ENCODE measurements at regions not wholly inside any gene's neighbourhood (a gene's known extent, or its start where the extent isn't known, plus 50 kb on each side); places are given as distances from the start of the nearest gene placed in this dataset.

- TF ChIP-seq CTCF (IDR thresholded peaks at IDR 0.05; ENCODE audit: unreplicated experiment) = no peak
- H3K4me1 Mint-ChIP-seq (ENCODE audit: unreplicated experiment) = no peaks in the 10 kb centered on the region
- H3K36me3 Mint-ChIP-seq (ENCODE audit: low read depth, unreplicated experiment) = no peaks in the 10 kb centered on the region
- H3K4me3 Mint-ChIP-seq (ENCODE audit: unreplicated experiment) = no peak overlapping the region
- no peak for DNase-seq (ENCODE audit: low spot score)
- H3K27ac Mint-ChIP-seq (ENCODE audit: unreplicated experiment) = no peak overlapping the region
- H3K27me3 Mint-ChIP-seq (ENCODE audit: unreplicated experiment) = peaks cover 3% of the 10 kb centered on the region
- no peaks in the 10 kb centered on the region for H3K9me3 Mint-ChIP-seq (ENCODE audit: unreplicated experiment)
Observed at GRCh38 chr2:3115301-3116042, 262.1 kb downstream of the EIPR1 start.

DNA sequence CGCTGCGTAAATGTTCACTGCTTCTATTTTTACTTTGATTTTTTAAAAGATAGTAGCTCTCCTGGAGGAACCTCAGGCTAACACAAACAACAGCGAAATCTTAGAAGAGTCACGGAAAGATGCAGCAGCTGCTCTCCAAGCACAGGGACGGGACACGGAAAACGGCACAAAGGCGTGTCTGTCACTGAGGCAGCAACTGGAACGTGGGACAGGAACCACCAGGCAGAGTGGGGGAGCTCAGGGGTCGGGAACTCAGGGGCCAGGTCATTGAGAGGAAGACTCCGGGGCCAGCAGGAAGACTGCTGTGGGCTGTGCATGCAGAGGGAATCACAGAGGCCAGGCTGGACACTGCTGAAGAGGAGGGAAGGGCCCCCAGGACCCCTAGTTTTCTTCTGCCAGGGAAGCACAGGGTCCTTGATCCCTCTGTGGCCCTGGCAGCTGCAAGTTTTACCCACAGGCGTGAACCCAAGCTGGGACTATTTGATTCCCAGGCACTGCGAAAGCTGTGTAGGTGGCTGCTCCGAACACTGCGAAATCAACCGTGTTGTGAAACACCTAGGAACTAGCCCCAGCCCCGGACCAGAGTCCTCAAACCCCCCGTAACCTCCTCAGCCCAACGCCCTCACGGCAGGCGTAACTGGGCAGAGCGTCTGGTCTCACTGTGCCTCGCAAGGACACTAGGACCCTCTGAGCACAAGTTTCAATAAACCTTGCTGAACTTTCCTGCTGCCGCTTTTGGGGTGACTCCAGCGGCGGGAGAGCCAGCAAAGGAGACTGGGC is 263.0 kb downstream of the EIPR1 start:
- H3K4me1 Mint-ChIP-seq (ENCODE audit: unreplicated experiment) = no peaks in the 10 kb centered on the region
- no peak overlapping the region for H3K27ac Mint-ChIP-seq (ENCODE audit: unreplicated experiment)
- no peaks in the 10 kb centered on the region for H3K9me3 Mint-ChIP-seq (ENCODE audit: unreplicated experiment)
- no peak for DNase-seq (ENCODE audit: low spot score)
- no peak for TF ChIP-seq CTCF (IDR thresholded peaks at IDR 0.05; ENCODE audit: unreplicated experiment)
- H3K4me3 Mint-ChIP-seq (ENCODE audit: unreplicated experiment) = no peak overlapping the region
- no peaks in the 10 kb centered on the region for H3K36me3 Mint-ChIP-seq (ENCODE audit: low read depth, unreplicated experiment)
- peaks cover 3% of the 10 kb centered on the region for H3K27me3 Mint-ChIP-seq (ENCODE audit: unreplicated experiment)

DNA sequence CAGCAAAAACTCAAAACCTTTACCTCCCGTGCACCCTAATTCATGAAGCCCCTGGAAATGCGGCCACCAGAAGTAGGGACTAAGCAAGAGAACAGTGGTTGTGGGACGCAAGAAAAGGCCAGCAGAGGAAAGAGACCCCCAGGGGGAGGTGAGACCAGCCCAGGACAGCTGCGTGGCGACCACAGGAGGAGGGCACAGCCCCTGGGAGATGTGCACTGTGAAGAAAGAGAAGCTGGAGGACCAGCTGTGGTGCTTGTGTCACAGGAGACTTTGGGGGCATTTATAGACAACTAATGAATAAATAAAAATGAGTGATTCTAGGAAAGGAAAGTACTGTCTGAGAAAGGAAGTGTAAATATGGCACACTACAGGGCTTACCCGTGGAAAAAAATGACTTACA is 263.8 kb downstream of the EIPR1 start:
- no peak for DNase-seq (ENCODE audit: low spot score)
- H3K27me3 Mint-ChIP-seq (ENCODE audit: unreplicated experiment) = peaks cover 3% of the 10 kb centered on the region
- no peak for TF ChIP-seq CTCF (IDR thresholded peaks at IDR 0.05; ENCODE audit: unreplicated experiment)

DNA sequence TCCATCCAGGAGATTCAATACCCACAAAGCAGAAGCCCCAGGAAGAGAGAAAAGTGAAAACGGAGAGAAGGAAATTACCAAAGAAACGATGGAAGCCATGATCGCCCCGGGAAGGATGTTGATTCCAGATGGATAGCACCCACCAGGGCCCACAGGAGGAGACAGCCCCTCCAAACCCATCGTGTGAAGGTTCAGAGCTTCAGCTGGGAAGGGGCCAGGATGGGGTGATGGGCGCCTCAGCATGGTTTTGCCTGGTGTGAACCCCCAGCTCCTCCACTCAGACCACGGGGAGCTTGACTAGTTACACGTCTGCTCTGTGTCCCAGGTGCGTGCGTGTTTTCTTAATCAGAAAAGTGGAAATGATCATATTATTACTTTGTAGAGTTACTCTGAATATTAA is 264.5 kb downstream of the EIPR1 start:
- H3K36me3 Mint-ChIP-seq (ENCODE audit: low read depth, unreplicated experiment) = no peaks in the 10 kb centered on the region
- peaks cover 4% of the 10 kb centered on the region for H3K27me3 Mint-ChIP-seq (ENCODE audit: unreplicated experiment)
- no peak overlapping the region for H3K27ac Mint-ChIP-seq (ENCODE audit: unreplicated experiment)
- no peak for DNase-seq (ENCODE audit: low spot score)
- no peaks in the 10 kb centered on the region for H3K9me3 Mint-ChIP-seq (ENCODE audit: unreplicated experiment)
- no peak overlapping the region for H3K4me3 Mint-ChIP-seq (ENCODE audit: unreplicated experiment)
- no peaks in the 10 kb centered on the region for H3K4me1 Mint-ChIP-seq (ENCODE audit: unreplicated experiment)
- TF ChIP-seq CTCF (IDR thresholded peaks at IDR 0.05; ENCODE audit: unreplicated experiment) = no peak

More for the DNA sequence above, 263.8 kb downstream of the EIPR1 start:
- no peak overlapping the region for H3K27ac Mint-ChIP-seq (ENCODE audit: unreplicated experiment)
- no peaks in the 10 kb centered on the region for H3K4me1 Mint-ChIP-seq (ENCODE audit: unreplicated experiment)
- no peaks in the 10 kb centered on the region for H3K36me3 Mint-ChIP-seq (ENCODE audit: low read depth, unreplicated experiment)
- H3K4me3 Mint-ChIP-seq (ENCODE audit: unreplicated experiment) = no peak overlapping the region
- H3K9me3 Mint-ChIP-seq (ENCODE audit: unreplicated experiment) = no peaks in the 10 kb centered on the region

DNA sequence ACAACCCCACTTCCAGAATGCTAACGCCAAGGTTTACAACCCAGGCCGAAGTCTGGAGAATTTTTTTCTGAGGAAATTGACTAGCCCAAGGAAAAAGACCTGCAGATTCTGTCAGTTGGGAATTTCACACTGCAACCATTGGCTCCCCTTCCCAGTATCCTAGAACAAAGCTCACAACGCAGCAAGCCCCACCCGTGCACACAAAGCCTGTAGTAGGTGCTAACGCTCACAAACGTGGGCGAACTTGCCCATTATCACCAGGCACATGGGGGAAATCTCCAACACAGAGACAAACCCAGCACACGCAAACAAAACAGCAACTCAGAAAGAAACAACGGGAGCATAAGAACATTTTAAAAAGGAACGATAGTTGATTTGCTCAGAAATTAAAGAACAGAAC is 265.1 kb downstream of the EIPR1 start:
- Mint-ChIP-seq H3K4me3 (ENCODE audit: unreplicated experiment) (no peak overlapping the region), H3K36me3 (ENCODE audit: low read depth, unreplicated experiment) (no peaks in the 10 kb centered on the region), H3K27me3 (ENCODE audit: unreplicated experiment) (peaks cover 4% of the 10 kb centered on the region), H3K9me3 (ENCODE audit: unreplicated experiment) (no peaks in the 10 kb centered on the region), H3K27ac (ENCODE audit: unreplicated experiment) (no peak overlapping the region), H3K4me1 (ENCODE audit: unreplicated experiment) (no peaks in the 10 kb centered on the region)
- no peak for DNase-seq (ENCODE audit: low spot score)
- no peak for TF ChIP-seq CTCF (IDR thresholded peaks at IDR 0.05; ENCODE audit: unreplicated experiment)

Data from endothelial cell (in vitro differentiated cells).